ENCODE measurements at regions not wholly inside any gene's neighbourhood (a gene's known extent, or its start where the extent isn't known, plus 50 kb on each side); places are given as distances from the start of the nearest gene placed in this dataset.
"Not testable (repeated sequence)": the region's sequence is repeated elsewhere in the genome, so short reads cannot be mapped to it uniquely, and the experiment has no call there.

DNA sequence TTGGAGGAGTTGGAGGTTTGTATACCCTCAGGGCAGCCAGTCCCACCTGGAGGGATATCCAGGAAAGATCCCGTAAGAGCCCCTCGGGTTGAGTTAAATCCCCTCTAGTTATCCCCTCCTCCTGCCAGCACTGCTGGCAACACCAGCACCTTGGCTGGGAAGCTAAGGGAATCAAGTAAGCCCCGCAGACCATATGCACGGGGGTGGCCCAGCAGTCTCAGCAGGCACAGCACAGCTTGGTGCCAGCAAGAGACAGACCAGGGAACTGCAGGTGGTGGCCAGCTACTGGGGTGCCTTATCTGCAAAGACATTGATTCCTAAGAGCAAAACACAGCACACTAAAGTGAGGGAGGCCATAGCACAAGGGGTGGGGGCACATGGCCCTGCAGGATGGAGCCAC lies 173.8 kb downstream of the GOLGA6L4 start:
- DNase-seq (ENCODE audit: low read depth in 3 of 3, low spot score in 1 of 3) = not testable (repeated sequence)

- not testable (repeated sequence) for DNase-seq (ENCODE audit: low read depth in 3 of 3, low spot score in 1 of 3)
These were observed 179.2 kb upstream of the ZSCAN2 start for GRCh38 chr15:84421513-84422181.

DNA sequence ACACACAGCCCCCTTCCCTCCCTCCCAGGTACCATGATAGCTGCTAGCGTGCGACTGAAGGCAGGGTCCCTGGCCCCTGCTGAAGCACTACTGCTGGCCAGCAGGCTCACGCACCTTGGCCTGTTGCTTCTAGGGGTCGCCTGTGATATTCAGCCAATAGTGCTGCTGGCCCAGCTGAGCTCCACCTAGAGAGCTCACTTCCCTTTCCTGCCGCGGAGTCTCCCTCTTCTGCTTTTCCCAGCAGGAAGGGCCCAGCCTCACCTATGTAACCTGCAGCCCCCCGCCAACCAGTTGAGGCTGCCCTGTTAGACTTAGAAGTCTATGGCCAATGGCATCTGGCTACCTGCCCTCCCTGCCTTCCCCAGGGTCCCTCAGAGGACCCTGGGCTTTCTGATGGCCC lies 175.5 kb upstream of the ZSCAN2 start:
- DNase-seq (ENCODE audit: low read depth in 3 of 3, low spot score in 1 of 3) = not testable (repeated sequence)

DNA sequence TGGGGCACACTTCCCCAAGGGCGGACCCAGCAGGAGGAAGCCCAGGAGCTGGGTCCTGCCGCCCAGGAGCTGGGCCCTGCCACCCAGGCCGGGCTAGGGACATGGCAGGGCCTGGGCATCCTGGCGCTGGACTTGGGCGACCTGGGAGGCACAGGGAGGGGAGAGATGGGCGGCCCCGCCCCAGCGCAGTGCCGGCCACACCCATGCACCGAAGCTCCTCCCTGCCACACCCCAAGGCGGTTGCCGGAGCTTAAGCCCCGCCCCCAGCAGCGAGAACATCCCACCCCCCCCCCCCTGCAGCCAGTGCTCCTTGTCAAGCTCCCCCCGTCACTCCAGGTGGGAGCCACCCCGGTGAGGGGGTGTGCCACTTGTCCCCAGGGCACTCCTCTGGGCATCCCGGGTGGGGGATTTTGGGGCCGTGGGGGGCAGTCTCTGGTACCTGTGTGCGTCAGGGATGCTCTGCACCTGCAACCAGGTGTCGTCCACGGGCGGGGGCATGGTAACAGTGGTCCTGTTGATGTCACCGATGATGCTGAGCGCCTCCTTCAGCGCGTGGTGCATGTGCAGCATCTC lies 127.4 kb upstream of the ZSCAN2 start:
- not testable (repeated sequence) for DNase-seq (ENCODE audit: low read depth in 3 of 3, low spot score in 1 of 3)

GRCh38 chr15:84476364-84477033 lies 124.3 kb upstream of the ZSCAN2 start:
- not testable (repeated sequence) for DNase-seq (ENCODE audit: low read depth in 3 of 3, low spot score in 1 of 3)

DNA sequence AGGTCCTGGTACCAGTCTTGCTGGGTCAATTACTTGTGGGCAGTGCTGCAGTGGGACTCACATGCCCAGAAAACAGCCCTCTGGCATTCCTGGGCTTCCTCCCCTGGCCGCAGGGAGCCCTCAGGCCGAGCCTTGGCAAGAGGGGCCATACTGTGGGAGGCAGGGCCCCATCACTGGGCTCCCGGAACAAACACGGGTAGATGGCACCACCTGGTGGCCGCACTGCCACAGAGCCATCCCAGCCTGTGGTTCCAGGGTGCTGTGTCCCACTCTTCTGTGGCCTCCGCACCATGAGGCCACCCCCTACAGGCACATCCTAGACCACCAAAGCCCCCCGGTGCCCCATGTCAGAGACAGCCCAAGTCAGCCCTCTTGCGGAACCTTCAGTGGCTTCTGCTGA lies 123.3 kb upstream of the ZSCAN2 start:
- not testable (repeated sequence) for DNase-seq (ENCODE audit: low read depth in 3 of 3, low spot score in 1 of 3)

DNA sequence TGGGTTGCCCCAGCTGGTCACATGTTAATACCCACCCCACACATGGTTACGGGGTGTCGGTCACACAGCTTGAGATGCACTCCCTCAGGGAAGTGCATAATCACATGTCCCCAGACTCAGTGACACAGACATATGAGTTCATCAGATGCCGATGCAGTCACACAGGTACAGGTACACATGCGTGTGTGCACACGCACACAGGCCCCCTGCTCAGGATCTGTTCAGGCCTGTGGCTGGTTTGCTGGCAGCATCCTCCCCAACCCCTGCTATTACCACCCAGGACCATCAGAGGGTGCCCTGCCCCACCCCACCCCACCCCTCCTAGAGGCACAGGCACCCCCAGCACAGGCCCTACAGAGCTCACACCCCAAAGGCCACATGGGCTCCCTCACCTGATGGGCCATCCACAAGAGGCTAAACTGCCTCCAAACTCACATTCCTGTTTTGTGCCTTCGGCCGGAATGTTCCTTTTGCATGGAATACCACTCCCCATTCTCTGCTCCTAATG lies 120.6 kb upstream of the ZSCAN2 start:
- not testable (repeated sequence) for DNase-seq (ENCODE audit: low read depth in 3 of 3, low spot score in 1 of 3)

DNA sequence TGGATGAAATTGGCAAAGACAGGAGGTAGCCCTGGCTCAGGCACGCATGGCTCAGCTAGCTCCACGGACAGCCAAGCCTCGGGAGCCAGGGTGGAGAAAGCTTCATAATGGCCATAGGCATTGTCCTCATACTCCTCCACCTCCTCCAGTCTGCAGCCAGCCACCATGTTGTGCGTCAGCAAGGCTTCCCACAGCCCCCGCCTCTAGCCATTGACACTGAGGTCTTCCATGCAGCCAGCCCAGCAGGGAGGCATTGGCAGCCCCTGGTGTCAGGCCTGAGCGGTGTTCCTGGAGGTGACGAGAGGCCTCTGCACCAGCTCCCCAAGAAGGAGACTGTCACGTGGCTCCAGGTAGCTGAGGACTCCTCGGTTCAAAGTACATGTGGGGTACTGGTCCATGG lies 117.0 kb upstream of the ZSCAN2 start:
- not testable (repeated sequence) for DNase-seq (ENCODE audit: low read depth in 3 of 3, low spot score in 1 of 3)

DNA sequence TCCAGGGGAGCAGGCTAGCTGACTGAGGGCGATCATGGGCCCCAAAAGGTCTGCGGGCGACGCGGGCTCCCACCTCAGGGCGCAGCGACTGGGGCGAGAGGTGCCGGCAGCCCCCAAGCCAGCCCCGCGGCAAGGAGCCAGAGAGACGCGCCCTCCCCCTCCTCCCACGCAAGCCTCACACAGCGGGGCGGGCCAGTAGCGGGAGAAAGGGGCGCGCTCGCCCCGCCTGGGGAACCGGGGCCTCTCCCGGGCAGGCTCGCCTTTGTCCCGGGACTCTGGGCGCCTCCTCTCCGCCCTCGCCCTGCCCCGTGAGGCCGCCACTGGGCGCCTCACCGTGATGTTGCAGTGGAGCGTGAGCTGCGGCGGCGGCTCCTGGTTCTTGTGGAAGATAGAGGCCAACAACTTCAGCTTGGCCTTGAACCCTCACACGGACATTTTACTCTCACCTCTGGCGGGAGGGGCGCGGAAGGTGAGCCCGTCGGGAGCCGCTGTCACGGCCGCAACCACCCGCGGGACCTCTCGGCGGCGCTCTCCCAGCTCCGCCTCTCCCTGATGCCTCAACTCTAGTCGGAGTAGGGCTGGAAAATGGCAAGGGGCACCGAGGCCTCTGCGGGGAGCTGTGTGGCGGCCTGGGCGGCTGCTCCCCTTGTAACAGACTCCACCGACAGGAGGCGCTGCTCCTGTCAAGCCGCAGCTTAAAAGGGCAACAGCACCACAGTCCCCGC lies 100.5 kb upstream of the ZSCAN2 start:
- peak in 2 of 3 donors; percentile 0 to 17 for DNase-seq (ENCODE audit: low read depth in 3 of 3, low spot score in 1 of 3)

DNA sequence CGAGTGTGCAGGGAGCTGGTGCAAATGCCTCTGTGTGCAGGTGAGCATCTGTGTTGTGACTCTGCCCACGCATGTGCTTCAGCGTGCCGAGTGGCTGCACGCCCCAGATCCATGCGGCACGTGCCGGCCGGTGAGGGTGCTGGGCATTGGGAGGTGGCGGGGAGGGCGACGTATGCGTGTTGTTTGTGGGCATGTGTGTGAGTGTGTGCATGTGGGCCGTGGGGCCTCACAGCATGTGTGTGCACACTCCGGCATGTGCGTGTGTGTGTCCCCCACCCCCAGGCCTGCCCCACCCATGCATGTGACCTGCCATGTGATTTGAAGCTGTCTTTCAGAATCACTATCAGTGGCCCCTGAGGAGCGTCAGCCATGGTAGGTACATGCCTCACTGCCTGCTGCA lies 97.7 kb upstream of the ZSCAN2 start:
- DNase-seq (ENCODE audit: low read depth in 3 of 3, low spot score in 1 of 3) = not testable (repeated sequence)

DNA sequence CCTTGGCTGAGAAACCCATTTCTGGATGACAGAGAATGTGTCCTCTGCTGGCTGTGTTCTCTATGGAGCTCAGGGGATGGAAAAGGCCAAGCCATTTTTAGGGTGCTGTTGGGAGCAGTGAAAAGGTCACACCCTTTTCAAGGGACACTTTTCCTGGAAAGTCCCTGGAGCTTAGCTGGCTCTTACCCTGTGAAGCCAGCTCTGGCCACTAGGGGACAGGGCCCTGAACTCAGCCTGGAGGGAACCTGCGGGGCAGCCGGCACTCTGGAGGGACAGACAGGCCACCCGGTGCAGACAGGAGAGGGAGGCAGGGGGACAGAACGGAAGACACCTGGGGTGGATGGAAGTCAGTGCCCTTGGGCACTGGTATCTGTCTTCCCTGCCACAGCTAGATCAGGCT lies 95.3 kb upstream of the ZSCAN2 start:
- not testable (repeated sequence) for DNase-seq (ENCODE audit: low read depth in 3 of 3, low spot score in 1 of 3)

GRCh38 chr15:84512324-84512723 lies 88.5 kb upstream of the ZSCAN2 start:
- not testable (repeated sequence) for DNase-seq (ENCODE audit: low read depth in 3 of 3, low spot score in 1 of 3)

DNA sequence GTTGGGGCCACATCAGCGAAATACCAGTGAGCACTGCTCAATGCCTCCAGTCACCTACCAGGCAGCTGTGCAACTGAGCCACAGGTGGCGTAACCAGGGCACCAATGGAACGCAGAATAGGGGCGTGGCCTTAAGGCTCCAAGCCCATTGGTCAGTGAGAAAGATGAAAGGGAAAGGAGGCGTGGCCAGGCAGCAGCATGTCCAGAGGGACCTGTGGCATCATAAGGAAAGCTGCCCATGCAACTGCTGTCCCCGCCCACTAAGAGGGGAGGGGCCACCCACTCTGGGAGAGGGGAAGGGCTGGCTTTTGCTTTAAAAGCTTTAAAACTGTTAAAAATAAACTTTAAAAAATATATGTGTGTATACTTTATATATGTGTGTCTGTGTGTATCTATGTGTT lies 84.0 kb upstream of the ZSCAN2 start:
- not testable (repeated sequence) for DNase-seq (ENCODE audit: low read depth in 3 of 3, low spot score in 1 of 3)

DNA sequence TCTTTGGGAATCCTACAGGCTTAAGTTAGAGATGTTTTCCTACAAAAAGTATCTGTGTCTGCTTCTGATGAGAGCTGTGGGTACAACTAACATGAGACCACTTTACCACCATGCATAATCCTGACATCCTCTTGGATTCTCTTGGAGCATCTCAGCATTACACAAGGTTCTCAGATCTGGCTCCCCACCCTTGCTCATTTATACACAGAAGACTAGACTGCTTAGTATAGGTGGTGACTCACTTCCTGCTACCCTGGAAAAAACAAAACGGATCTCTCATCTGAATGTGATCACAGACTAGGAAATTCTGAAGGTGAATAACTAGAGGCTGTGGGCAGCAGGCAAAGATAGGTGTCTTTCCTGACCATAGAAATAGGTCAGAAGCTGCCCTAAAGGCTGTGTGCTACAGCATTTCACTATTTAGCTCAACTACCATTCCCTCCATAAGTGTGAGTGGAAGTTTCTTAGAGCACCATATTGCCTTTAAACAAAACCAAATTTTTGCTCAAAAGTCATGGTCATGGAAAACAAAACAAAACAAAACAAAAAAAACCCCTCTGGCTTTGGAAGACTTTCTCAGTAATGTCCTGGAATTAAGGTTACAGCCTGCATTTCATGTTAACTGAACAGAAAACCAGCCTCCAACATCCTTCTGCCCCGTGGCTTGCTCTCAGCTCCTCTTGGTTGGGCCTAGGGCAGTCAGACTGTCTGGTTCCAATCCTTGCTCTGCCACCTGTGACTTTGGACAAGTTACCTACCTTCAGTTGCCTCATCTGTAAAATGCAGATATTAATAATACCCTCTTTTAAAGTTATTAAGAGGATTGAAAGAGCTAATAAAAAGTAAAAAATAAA lies 75.1 kb upstream of the ZSCAN2 start:
- DNase-seq (ENCODE audit: low read depth in 3 of 3, low spot score in 1 of 3) = not testable (repeated sequence)

GRCh38 chr15:84530751-84531150 lies 70.1 kb upstream of the ZSCAN2 start:
- not testable (repeated sequence) for DNase-seq (ENCODE audit: low read depth in 3 of 3, low spot score in 1 of 3)

- DNase-seq (ENCODE audit: low read depth in 3 of 3, low spot score in 1 of 3) = not testable (repeated sequence)
These were observed 69.6 kb upstream of the ZSCAN2 start for GRCh38 chr15:84531223-84531622.

DNA sequence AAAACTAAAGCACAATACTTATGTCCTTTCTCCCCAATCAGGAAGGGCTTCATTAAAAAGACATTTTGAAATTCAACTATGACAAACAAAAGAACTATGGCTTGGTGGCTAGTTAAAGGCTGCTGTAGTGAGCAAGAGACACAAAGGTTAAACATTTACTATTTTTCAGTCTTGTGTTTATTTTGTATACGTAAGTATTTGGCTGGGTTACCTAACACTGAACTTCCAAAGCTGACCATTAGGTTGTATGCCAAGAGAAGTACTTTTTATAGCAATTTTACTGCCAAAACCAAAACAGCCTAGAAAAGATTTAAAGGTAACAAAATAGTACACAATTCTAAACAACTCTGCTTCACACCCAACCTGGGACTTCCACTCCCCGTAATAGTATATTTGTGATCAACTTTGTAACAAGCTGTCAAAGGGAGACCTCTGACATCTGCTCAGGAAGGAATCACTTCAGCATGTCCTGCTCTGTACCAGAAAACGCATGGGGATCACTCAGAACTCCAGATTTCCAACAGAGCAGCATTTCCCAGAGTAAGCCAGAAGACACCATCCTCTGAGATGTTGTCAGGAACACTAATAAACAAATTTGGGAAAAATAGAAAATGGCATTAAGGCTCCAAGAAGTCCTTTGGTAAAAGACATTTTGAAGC lies 69.0 kb upstream of the ZSCAN2 start:
- DNase-seq (ENCODE audit: low read depth in 3 of 3, low spot score in 1 of 3) = not testable (repeated sequence)

- DNase-seq (ENCODE audit: low read depth in 3 of 3, low spot score in 1 of 3) = not testable (repeated sequence)
These were observed 67.1 kb upstream of the ZSCAN2 start for GRCh38 chr15:84533705-84534104.

DNA sequence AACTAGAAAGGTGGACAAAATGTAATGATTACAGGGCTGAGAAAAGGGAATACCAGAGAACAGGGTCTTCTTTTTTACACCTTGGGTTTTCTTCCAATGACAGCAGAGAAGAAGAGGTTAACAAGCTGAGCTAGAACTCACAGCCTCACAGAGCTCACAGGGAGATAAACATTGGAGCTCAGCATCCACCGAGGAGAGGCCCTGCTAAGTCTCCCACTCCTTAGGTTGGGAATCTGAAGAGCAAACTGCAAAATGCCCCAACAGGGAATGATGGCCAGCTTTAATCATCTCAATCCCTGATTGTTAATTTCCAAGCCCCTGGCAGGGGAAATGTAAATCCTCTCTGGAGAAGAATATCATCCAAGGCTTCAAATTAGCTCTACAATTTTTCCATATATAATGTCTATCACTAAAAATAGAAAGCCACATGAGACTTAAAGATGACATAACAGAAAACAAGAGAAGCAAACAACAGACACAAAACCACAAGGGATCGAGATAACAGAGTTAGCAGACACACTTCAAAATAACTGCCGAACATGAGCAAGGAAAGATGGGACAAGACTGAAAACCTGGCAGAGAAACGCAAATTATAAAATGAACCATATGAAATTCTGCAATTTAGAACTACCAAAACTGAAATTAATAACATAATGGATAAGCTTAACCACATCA lies 66.1 kb upstream of the ZSCAN2 start:
- DNase-seq (ENCODE audit: low read depth in 3 of 3, low spot score in 1 of 3) = not testable (repeated sequence)

All from stimulated activated CD4-positive, alpha-beta T cell treated with anti-CD3 and anti-CD28 coated beads, TNF-alpha, amount 100 ng/mL, for 1 hour (primary cell).